ENCODE measurements at regions not wholly inside any gene's neighbourhood (a gene's known extent, or its start where the extent isn't known, plus 50 kb on each side); places are given as distances from the start of the nearest gene placed in this dataset.

DNA sequence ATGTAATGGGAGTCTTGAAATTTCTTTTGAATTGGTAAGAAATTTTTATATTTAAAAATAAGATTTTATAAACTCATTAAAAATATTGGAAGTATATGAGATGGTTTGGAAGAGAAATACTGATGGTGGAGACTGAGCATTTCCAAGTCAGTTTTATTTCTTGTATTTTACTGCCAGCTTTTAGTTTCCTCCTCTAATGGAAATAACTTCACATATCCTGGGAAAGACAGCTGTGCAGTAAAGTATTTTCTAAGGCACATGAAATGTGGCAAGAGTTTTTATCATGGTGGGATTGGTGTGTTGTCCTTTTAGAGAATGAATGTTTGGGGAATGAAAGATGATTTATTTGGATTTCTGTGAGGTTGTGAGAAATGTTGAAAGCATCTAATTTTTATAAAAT, 346.9 kb upstream of the RGS6 start:
- ATAC-seq (ENCODE audit: insufficient read depth, low FRiP score), result no peak

DNA sequence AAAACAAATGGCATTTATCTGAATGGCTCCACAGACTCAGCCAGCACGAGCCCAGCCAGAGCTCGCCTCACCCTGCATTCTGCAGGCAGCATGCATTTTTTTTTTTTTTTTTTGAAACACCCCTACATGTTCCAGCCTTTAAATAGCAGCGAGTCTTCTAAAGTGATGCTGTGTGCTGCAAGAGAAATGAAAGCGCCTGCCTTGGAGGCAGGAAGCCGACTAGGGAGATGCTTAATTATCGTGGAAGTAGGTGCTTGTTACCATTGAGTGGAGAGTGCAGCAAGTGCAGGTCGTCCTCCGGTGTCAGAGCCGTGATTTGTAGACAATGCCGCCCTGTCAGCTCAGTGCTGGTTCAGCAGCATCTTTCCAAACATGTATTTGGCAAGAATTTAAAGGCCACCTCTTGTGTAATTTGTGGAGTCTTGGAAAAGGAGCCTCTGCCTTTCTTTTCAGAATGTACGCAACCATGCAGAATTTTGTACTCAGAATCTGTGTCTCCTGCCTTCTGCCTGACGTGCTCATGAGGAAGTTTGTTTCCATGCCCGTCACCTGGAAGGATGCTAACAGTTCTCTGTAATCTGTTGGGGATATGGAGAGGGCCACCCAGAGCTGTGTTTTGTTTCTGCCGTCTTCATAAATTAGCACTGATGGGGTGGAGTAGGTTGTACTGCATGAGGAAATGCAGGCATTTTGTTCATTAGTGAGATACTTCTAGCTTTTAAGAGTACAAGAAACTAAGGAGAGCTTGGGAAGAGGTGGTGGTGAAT, 345.9 kb upstream of the RGS6 start:
- H3K4me3 ChIP-seq, result no peak overlapping the region
- peak; percentile 27 to 60 (median 53) for DNase-seq

More for the DNA sequence above, 346.9 kb upstream of the RGS6 start:
- Histone ChIP-seq H3K9me3 (ENCODE audit: control insufficient read depth in 4 of 4, insufficient read depth in 3 of 4, low read length in 3 of 4) (no peaks in the 10 kb centered on the region), H3K27me3 (ENCODE audit: control insufficient read depth in 3 of 3, insufficient read depth in 3 of 3, low read length in 2 of 3) (no peaks in the 10 kb centered on the region), H3K4me1 (ENCODE audit: control insufficient read depth in 5 of 5, insufficient read depth in 5 of 5, low read length in 5 of 5) (peaks cover 0 to 22% (median 7%) of the 10 kb centered on the region in 5 donors), H3K36me3 (ENCODE audit: control insufficient read depth in 4 of 4, insufficient read depth in 4 of 4, low read length in 4 of 4) (no peaks in the 10 kb centered on the region), H3K4me3 (no peak overlapping the region), H3K27ac (ENCODE audit: low read depth in 1 of 2, low read length in 1 of 2) (no peak overlapping the region), H3K9ac (ENCODE audit: insufficient read depth in 1 of 2, low read length in 2 of 2) (no peak overlapping the region)
- DNase-seq, result no peak
- TF ChIP-seq, protein P1, sequence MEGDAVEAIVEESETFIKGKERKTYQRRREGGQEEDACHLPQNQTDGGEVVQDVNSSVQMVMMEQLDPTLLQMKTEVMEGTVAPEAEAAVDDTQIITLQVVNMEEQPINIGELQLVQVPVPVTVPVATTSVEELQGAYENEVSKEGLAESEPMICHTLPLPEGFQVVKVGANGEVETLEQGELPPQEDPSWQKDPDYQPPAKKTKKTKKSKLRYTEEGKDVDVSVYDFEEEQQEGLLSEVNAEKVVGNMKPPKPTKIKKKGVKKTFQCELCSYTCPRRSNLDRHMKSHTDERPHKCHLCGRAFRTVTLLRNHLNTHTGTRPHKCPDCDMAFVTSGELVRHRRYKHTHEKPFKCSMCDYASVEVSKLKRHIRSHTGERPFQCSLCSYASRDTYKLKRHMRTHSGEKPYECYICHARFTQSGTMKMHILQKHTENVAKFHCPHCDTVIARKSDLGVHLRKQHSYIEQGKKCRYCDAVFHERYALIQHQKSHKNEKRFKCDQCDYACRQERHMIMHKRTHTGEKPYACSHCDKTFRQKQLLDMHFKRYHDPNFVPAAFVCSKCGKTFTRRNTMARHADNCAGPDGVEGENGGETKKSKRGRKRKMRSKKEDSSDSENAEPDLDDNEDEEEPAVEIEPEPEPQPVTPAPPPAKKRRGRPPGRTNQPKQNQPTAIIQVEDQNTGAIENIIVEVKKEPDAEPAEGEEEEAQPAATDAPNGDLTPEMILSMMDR (IDR thresholded peaks at IDR 0.05; ENCODE audit: control extremely low read depth, extremely low read depth), result no peak

DNA sequence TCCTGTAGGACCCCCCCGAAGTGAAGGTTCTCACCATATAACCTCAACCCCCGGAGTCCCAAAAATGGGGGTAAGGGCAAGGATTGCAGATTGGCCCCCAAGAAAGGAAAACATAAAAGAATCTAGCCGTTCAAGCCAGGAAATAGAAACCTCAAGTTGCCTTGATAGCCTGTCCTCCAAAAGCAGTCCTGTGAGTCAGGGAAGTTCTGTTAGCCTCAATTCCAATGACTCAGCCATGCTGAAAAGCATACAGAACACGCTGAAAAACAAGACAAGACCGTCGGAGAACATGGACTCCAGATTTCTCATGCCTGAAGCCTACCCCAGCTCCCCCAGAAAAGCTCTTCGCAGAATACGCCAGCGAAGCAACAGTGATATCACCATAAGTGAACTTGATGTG, 344.2 kb upstream of the RGS6 start:
- H3K9me3 ChIP-seq (ENCODE audit: control insufficient read depth in 4 of 4, insufficient read depth in 3 of 4, low read length in 3 of 4), result no peaks in the 10 kb centered on the region
- H3K4me3 ChIP-seq, result no peak overlapping the region
- no peak for ATAC-seq (ENCODE audit: insufficient read depth, low FRiP score)
- no peak for DNase-seq
- no peak overlapping the region for H3K9ac ChIP-seq (ENCODE audit: insufficient read depth in 1 of 2, low read length in 2 of 2)
- H3K36me3 ChIP-seq (ENCODE audit: control insufficient read depth in 4 of 4, insufficient read depth in 4 of 4, low read length in 4 of 4), result no peaks in the 10 kb centered on the region
- TF ChIP-seq, protein P1 (IDR thresholded peaks at IDR 0.05; ENCODE audit: control extremely low read depth, extremely low read depth), result no peak
- no peak overlapping the region for H3K27ac ChIP-seq (ENCODE audit: low read depth in 1 of 2, low read length in 1 of 2)
- peaks cover 0 to 22% (median 7%) of the 10 kb centered on the region in 5 donors for H3K4me1 ChIP-seq (ENCODE audit: control insufficient read depth in 5 of 5, insufficient read depth in 5 of 5, low read length in 5 of 5)
- no peaks in the 10 kb centered on the region for H3K27me3 ChIP-seq (ENCODE audit: control insufficient read depth in 3 of 3, insufficient read depth in 3 of 3, low read length in 2 of 3)
- 87 to 90% methylated on average over 9 of the region's 9 CpGs for WGBS, 2 donors

More for the DNA sequence above, 345.9 kb upstream of the RGS6 start:
- H3K27me3 ChIP-seq (ENCODE audit: control insufficient read depth in 3 of 3, insufficient read depth in 3 of 3, low read length in 2 of 3), result no peaks in the 10 kb centered on the region
- TF ChIP-seq, protein P1 (IDR thresholded peaks at IDR 0.05; ENCODE audit: control extremely low read depth, extremely low read depth), result no peak
- H3K27ac ChIP-seq (ENCODE audit: low read depth in 1 of 2, low read length in 1 of 2), result peak overlapping the region in 1 of 2 donors; percentile 45
- ATAC-seq (ENCODE audit: insufficient read depth, low FRiP score), result no peak
- H3K9ac ChIP-seq (ENCODE audit: insufficient read depth in 1 of 2, low read length in 2 of 2), result no peak overlapping the region
- 23 to 30% methylated on average over 14 of the region's 14 CpGs for WGBS, 2 donors
- peaks cover 0 to 22% (median 7%) of the 10 kb centered on the region in 5 donors for H3K4me1 ChIP-seq (ENCODE audit: control insufficient read depth in 5 of 5, insufficient read depth in 5 of 5, low read length in 5 of 5)
- no peaks in the 10 kb centered on the region for H3K36me3 ChIP-seq (ENCODE audit: control insufficient read depth in 4 of 4, insufficient read depth in 4 of 4, low read length in 4 of 4)
- H3K9me3 ChIP-seq (ENCODE audit: control insufficient read depth in 4 of 4, insufficient read depth in 3 of 4, low read length in 3 of 4), result no peaks in the 10 kb centered on the region

All from lung (tissue), 11 donors.